HG03457 (cell line): ENCODE measurements at regions not wholly inside any gene's neighbourhood (a gene's known extent, or its start where the extent isn't known, plus 50 kb on each side); places are given as distances from the start of the nearest gene placed in this dataset.
"Not testable (repeated sequence)": the region's sequence is repeated elsewhere in the genome, so short reads cannot be mapped to it uniquely, and the experiment has no call there.

Experiments
- ATAC-seq: cut with Tn5 transposase; IDR thresholded peaks from one replicate; pipeline ENCODE4 v1.9.1; 2021; ENCODE audit warnings: moderate number of reproducible peaks; ENCODE audit not compliant: unreplicated experiment

- no peak for ATAC-seq
Measured at GRCh38 chr2:184394642-184395041, 203.7 kb upstream of the ZNF804A start.

DNA sequence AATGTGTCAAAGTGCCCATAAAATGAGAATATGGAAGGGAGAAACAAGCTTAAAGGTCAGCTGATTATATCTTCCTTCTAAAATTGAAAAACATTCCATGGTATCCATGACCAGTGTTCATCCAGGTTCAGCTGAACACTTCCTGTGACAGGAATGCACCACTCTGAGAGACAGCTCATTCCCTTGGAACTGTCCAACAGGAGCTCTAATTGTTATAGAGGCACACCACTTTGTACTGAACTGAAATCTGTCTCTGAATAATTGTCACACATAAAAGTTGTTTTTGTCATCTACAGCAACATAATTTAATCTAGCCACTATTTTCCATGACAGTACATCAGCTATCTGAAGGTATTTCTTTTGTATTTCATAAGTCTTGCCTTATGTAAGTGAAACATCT is 195.9 kb upstream of the ZNF804A start:
- no peak for ATAC-seq

DNA sequence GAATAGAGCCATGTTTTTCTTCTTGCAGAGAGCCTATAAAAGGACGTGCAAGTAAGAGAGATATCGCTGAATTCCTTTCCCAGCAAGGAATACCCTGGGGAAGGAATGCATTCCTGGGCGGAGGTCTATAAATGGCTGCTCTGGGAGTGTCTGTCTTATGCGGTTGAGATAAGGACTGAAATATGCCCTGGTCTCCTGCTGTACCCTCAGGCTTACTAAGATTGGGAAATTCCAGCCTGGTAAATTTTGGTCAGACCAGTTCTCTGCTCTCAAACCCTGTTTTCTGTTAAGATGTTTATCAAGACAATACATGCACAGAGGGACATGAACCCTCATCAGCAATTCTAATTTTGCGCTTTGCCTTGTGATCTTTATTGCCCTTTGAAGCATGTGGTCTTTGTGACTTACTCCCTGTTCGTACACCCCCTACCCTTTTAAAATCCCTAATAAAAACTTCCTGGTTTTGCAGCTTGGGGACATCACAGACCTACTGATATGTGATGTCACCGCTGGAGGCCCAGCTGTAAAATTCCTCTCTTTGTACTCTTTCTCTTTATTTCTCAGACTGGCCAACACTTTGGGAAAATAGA is 191.2 kb upstream of the ZNF804A start:
- not testable (repeated sequence) for ATAC-seq

GRCh38 chr2:184410160-184410559 is 188.2 kb upstream of the ZNF804A start:
- ATAC-seq = no peak

GRCh38 chr2:184413221-184413620 is 185.1 kb upstream of the ZNF804A start:
- no peak for ATAC-seq

DNA sequence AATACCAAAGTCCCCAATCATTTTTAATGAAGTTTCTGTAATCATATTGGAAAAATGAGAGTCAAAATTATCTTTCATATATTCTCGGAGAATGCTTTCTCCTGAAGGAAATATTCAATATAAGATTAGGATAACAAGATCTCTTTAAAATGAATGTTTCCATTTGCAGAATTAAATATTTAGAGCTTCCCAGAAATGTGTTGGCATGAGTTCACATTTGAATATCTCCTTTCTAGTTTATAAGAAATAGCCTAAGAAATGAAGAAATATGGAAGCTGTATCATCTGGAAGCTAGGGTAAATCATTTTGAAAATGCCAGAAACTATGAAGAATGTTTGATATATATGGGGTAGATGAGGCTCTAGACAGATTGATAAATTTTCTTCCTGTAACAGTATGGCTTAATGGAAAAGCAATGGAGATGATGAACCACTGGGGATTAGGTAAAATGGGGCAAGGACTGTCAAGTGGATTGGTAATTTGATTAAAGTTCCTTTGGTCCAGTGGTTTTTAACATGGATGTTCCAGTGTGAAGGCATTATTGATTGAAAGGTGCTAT is 184.6 kb upstream of the ZNF804A start:
- ATAC-seq = no peak

GRCh38 chr2:184416146-184416913 is 182.0 kb upstream of the ZNF804A start:
- no peak for ATAC-seq

- no peak for ATAC-seq
Measured at GRCh38 chr2:184419744-184420143, 178.6 kb upstream of the ZNF804A start.

GRCh38 chr2:184421456-184421855 is 176.9 kb upstream of the ZNF804A start:
- ATAC-seq = not testable (repeated sequence)

GRCh38 chr2:184425083-184425482 is 173.2 kb upstream of the ZNF804A start:
- ATAC-seq = no peak

- peak; percentile 94 for ATAC-seq
Measured at GRCh38 chr2:184444217-184444616, 154.1 kb upstream of the ZNF804A start.

GRCh38 chr2:184444623-184445223 is 153.6 kb upstream of the ZNF804A start:
- no peak for ATAC-seq

DNA sequence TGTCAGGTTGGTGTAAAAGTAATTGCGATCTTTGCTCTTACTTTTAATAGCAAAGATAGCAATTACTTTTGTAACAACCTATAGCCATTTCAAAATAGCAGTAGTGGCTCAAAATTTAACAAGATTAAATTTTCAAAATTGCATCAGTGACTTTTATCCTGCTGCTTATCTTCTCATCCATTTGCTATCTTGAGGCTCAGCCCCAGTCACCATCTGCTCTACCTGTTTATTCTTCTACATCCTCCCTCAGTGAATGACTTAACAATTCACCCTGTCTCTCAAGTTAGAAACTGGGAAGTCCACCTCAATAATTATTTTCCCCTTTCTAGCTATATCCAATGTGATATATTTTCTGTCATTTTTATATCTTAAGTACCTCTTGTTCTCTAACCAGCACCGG is 148.6 kb upstream of the ZNF804A start:
- no peak for ATAC-seq

GRCh38 chr2:184452907-184453306 is 145.4 kb upstream of the ZNF804A start:
- ATAC-seq = peak; percentile 64

DNA sequence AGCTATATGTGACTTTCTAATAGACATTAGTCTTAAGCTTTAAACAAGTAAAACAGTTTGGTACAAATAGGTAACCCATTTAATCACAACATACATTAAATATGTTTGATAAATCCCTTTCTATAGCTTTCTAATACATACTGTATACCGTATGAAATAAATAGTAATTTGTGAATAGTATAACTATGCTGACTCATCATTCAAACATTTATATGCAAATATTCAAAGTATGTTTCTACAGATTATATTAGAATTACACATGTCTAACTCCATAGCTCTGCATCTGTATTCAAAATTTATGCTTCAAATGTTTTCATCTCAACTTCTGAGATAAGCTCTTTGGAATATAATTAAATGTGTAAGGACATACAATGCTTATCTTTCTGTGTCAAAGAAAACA is 142.7 kb upstream of the ZNF804A start:
- no peak for ATAC-seq

GRCh38 chr2:184456693-184457092 is 141.6 kb upstream of the ZNF804A start:
- ATAC-seq = not testable (repeated sequence)

GRCh38 chr2:184463102-184463865 is 135.0 kb upstream of the ZNF804A start:
- ATAC-seq = no peak

GRCh38 chr2:184463866-184464248 is 134.5 kb upstream of the ZNF804A start:
- no peak for ATAC-seq

DNA sequence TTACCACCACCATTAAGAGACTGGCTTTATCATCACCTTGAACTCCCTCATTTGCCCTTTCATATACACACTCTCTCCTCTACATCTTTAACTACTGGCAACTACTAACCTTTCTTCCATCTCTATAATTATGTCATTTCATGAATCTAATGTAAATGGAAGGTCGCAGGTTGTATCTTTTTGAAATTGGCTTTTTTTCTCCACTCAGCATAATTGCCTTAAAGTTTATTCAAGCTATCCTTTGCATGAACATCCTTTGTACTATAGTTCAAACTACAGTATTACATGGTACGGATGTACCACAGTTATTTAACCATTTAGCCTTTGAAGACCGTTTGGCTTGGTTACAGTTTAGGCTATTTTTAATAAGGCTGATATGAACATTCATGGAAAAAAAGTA is 129.5 kb upstream of the ZNF804A start:
- no peak for ATAC-seq

DNA sequence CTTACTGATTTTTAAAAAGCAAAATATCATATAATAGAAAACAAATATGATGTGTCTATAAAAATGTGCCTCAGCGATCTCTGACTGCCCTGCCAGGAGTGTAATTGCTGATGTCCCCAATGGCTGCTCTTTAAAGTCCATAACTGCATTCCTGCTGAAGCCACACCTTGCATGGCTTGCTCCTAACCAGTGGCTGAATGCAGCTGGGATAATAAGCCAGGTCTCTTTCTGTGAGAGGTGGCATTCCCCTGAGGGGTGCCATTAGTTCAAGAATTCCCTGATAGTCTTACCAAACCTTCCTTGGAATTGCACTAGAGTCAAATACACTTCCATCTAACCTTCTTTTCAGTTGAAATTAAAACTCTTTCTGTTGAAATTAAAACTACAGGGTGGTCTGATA is 125.8 kb upstream of the ZNF804A start:
- no peak for ATAC-seq

DNA sequence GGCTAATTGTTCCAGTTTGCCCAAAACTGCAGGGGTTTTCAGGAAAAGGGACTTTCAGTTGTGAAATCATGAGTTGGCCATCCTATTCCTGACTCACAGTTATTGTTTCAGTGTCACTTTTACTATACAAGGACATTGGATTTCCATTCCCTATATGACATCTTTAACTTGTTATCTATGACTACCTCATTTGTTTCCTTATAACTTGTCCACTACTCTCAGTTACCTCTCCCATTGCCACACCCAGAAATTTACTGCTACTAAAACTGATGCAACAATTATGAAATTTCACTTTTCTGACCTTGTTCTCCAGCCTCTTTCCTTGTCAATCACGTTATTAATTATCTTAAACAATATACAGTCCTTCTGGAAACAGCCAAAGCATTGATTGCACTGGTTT is 116.5 kb upstream of the ZNF804A start:
- ATAC-seq = no peak
